PC-9 (cell line): ENCODE measurements at regions not wholly inside any gene's neighbourhood (a gene's known extent, or its start where the extent isn't known, plus 50 kb on each side); places are given as distances from the start of the nearest gene placed in this dataset.
"Not testable (repeated sequence)": the region's sequence is repeated elsewhere in the genome, so short reads cannot be mapped to it uniquely, and the experiment has no call there.

ENCODE experiments used
- BruUV-seq: library from RNA; stranded (reverse); fragments of 400-500 nt; replicated peaks from 2 replicates; lab custom pipeline; 2021; lab: Mats Ljungman, UMichigan
- CTCF ChIA-PET: fragments of 300-600 bp; sonication (Branson Sonifier 250); formaldehyde crosslinking; loops from one replicate; lab custom pipeline; 2022; ENCODE audit warnings: antibody characterized with exemption; lab: Charles Lee
- POLR2A ChIA-PET: fragments of 300-600 bp; sonication (Branson Sonifier 250); formaldehyde crosslinking; loops from one replicate; lab custom pipeline; 2022; ENCODE audit warnings: antibody characterized with exemption; ENCODE audit not compliant: unreplicated experiment; lab: Charles Lee
- DNase-seq, 2 experiments: peaks; one replicate each; pipeline versions ENCODE4 v3.0.0 to v3.0.0-alpha.2; 2015 to 2022; ENCODE audit warnings: mixed read lengths in 1 of 2
- H2AFZ ChIP-seq: fragments of 200-600 bp; sonication (generic); 2 replicates; pipeline ENCODE4 v1.8.1; 2017; ENCODE audit warnings: antibody characterized with exemption
- H3F3A ChIP-seq: fragments of 200-600 bp; sonication (generic); 2 replicates; pipeline ENCODE4 v1.8.1; 2017; ENCODE audit warnings: antibody characterized with exemption, mild to moderate bottlenecking, low read depth; ENCODE audit not compliant: insufficient read depth
- H3K27ac ChIP-seq: fragments of 200-600 bp; sonication (generic); 2 replicates; pipeline ENCODE4 v1.6.1; 2016; ENCODE audit warnings: mixed run types
- H3K27me3 ChIP-seq: fragments of 200-600 bp; sonication (generic); 2 replicates; pipeline ENCODE4 v1.6.1; 2016; ENCODE audit warnings: low read depth, mixed run types; ENCODE audit not compliant: insufficient read depth
- H3K36me3 ChIP-seq: fragments of 200-600 bp; sonication (generic); 2 replicates; pipeline ENCODE4 v1.6.1; 2016; ENCODE audit warnings: low read depth, mixed run types
- H3K4me1 ChIP-seq: fragments of 200-600 bp; sonication (generic); replicated peaks from 2 replicates; pipeline ENCODE4 v1.6.1; 2016; ENCODE audit warnings: mixed run types; ENCODE audit not compliant: insufficient read depth
- H3K4me2 ChIP-seq: fragments of 200-600 bp; sonication (generic); 2 replicates; pipeline ENCODE4 v1.6.1; 2017; ENCODE audit warnings: mixed run types
- H3K4me3 ChIP-seq: fragments of 200-600 bp; sonication (generic); 2 replicates; pipeline ENCODE4 v1.6.1; 2016; ENCODE audit warnings: mixed run types
- H3K79me2 ChIP-seq: fragments of 200-600 bp; sonication (generic); 2 replicates; pipeline ENCODE4 v1.6.1; 2017; ENCODE audit warnings: low read depth, mixed run types
- H3K9me2 ChIP-seq: fragments of 200-600 bp; sonication (generic); 2 replicates; pipeline ENCODE4 v1.8.1; 2017; ENCODE audit warnings: mild to moderate bottlenecking; ENCODE audit not compliant: insufficient read depth
- H3K9me3 ChIP-seq: fragments of 200-600 bp; sonication (generic); 2 replicates; pipeline ENCODE4 v1.8.1; 2016; ENCODE audit warnings: low read depth; ENCODE audit not compliant: insufficient read depth
- H4K20me1 ChIP-seq: fragments of 200-600 bp; sonication (generic); 2 replicates; pipeline ENCODE4 v1.8.1; 2017; ENCODE audit not compliant: insufficient read depth
- EZH2 ChIP-seq: fragments of 200-600 bp; sonication (generic); IDR thresholded peaks from 2 replicates; pipeline ENCODE4 v1.8.0; 2017; ENCODE audit warnings: antibody characterized with exemption, low read depth
- intact Hi-C: fragments of 100-400 bp; cut with micrococcal nuclease; formaldehyde crosslinking; loops from one replicate; pipeline ENCODE4 v1.10.0; 2022; ENCODE audit not compliant: unreplicated experiment
- TF ChIP-seq, protein P1 (sequence below): fragments of 200-600 bp; sonication (generic); conservative IDR thresholded peaks from 2 replicates; pipeline ENCODE4 v1.6.1; 2017; ENCODE audit warnings: mixed run types, antibody characterized with exemption, mild to moderate bottlenecking, moderate library complexity

DNA sequence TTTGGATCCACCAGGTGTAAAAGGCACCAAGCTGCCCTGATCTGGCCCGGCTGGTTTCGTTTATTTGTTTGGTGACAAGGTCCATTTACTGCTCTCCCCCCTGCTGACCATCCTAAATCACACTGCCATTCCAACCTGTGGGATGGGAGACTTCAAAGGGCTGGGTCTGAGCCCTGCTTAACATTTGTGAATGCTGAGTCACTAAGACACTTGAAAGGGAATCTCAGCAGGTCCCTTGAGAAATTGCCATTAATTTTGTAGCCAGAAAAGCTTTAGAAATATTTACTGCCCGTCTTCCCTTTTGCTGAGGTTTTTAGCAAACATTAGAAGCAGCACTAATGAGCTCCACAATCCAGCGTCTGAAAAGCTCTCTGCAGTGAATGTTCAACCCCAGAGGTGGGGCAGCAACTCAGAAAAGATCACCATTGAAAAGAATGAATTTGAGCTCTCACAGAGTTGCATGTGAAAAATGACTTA lies 133.8 kb downstream of the ARL4C start:
- Histone ChIP-seq H3K79me2 (no peaks in the 10 kb centered on the region), H3K9me3 (no peaks in the 10 kb centered on the region), H3K4me1 (peaks cover 78% of the 10 kb centered on the region), H3K27ac (peak overlapping the region; percentile 86), H3K4me2 (peak overlapping the region; percentile 72), H3K36me3 (no peaks in the 10 kb centered on the region), H3F3A (peaks cover 64% of the 10 kb centered on the region), H2AFZ (peak overlapping the region; percentile 79), H4K20me1 (no peaks in the 10 kb centered on the region), H3K27me3 (no peaks in the 10 kb centered on the region), H3K9me2 (no peaks in the 10 kb centered on the region), H3K4me3 (peak overlapping the region; percentile 32; the same call in 1 of the 2 replicates)
- intact Hi-C loops, result loop anchor here (1.0 to 2.0 kb wide), 4 partner anchors 60 to 227 kb away; no protein-coding TSS in a partner anchor
- BruUV-seq, result no TSS peak
- POLR2A ChIA-PET, result interaction anchor here (0.6 to 0.7 kb wide), 2 partner anchors 130 to 1095 kb away, joined by 6 to 8 read pairs; no protein-coding TSS in a partner anchor
- CTCF ChIA-PET, result interaction anchor here (0.5 to 1.1 kb wide), 4 partner anchors 9 to 1758 kb away, joined by 3 read pairs; no protein-coding TSS in a partner anchor
- TF ChIP-seq EZH2, result no peak
- TF ChIP-seq, protein P1, sequence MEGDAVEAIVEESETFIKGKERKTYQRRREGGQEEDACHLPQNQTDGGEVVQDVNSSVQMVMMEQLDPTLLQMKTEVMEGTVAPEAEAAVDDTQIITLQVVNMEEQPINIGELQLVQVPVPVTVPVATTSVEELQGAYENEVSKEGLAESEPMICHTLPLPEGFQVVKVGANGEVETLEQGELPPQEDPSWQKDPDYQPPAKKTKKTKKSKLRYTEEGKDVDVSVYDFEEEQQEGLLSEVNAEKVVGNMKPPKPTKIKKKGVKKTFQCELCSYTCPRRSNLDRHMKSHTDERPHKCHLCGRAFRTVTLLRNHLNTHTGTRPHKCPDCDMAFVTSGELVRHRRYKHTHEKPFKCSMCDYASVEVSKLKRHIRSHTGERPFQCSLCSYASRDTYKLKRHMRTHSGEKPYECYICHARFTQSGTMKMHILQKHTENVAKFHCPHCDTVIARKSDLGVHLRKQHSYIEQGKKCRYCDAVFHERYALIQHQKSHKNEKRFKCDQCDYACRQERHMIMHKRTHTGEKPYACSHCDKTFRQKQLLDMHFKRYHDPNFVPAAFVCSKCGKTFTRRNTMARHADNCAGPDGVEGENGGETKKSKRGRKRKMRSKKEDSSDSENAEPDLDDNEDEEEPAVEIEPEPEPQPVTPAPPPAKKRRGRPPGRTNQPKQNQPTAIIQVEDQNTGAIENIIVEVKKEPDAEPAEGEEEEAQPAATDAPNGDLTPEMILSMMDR, result no peak
- DNase-seq, result peak; percentile 73 to 99

DNA sequence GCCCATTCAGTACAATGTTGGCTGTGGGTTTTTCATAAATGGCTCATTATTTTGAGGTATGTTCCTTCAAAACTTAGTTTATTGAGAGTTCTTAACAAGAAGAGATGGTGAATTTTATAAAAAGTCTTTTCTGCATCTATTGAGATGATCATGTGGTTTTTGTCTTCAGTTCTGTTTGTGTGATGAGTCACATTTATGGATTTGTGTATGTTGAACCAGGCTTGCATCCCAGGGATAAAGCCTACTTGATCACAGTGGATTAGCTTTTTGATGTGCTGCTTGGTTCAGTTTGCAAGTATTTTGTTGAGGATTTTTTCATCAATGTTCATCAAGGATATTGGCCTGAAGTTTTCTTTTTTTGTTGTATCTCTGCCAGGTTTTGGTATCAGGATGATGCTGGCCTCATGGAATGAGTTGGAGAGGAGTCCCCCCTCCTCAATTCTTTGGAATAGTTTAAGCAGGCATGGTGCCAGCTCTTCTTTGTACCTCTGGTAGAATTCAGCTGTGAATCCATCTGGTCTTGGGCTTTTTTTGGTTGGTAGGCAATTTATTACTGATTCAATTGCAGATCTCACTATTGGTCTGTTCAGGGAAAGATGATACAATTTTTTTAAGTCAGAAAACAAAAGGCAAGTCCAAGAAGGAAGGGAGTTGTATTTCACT lies 136.4 kb downstream of the ARL4C start:
- POLR2A ChIA-PET, result interaction anchor here (0.6 kb wide), 1 partner anchor 67 kb away, joined by 3 read pairs; no protein-coding TSS in a partner anchor
- DNase-seq, result peak in 1 of 2 experiments; percentile 10
- H2AFZ ChIP-seq, CTCF ChIA-PET, H3K27ac ChIP-seq, H3K9me3 ChIP-seq, H3K79me2 ChIP-seq, BruUV-seq, H3K36me3 ChIP-seq, H3K9me2 ChIP-seq, H3K4me3 ChIP-seq, H4K20me1 ChIP-seq, H3K4me2 ChIP-seq, intact Hi-C loops, H3K27me3 ChIP-seq: not testable (repeated sequence)
- H3K4me1 ChIP-seq, result peaks cover 52% of the 10 kb centered on the region
- peaks cover 45% of the 10 kb centered on the region for H3F3A ChIP-seq

DNA sequence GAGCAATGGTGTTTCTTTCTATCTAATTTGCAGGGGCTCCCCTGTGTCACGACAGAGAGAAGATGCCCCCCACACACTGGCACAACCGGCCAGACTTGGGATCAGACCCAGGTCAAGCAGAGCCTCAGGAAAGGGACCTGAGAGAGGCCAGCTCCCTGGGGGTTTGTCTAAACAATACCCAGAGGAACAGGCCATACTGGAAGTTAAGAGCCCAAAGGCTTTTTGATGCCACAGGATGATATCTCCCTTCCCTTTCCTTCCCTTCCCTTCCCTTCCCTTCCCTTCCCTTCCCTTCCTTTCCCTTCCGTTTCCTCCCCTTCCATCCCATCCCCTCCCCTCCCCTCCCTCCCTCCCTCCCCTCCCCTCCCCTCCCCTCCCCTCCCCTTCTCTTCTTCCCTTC lies 139.2 kb downstream of the ARL4C start:
- Histone ChIP-seq H3K27me3 (no peaks in the 10 kb centered on the region), H3K4me2 (no peak overlapping the region), H3F3A (peaks cover 19% of the 10 kb centered on the region; the same call in 1 of the 2 replicates), H4K20me1 (no peaks in the 10 kb centered on the region), H2AFZ (no peak overlapping the region), H3K79me2 (no peaks in the 10 kb centered on the region), H3K27ac (no peak overlapping the region), H3K9me3 (0 out of 2 replicates have a peak, but pooled peaks cover 5% of the 10 kb centered on the region), H3K9me2 (no peaks in the 10 kb centered on the region), H3K4me3 (no peak overlapping the region), H3K4me1 (peaks cover 24% of the 10 kb centered on the region), H3K36me3 (no peaks in the 10 kb centered on the region)
- no TSS peak for BruUV-seq
- CTCF ChIA-PET, result no interaction called here
- TF ChIP-seq EZH2, result no peak
- TF ChIP-seq, protein P1, result no peak
- POLR2A ChIA-PET, result no interaction called here
- peak in 1 of 2 experiments; percentile 22 for DNase-seq
- intact Hi-C loops, result no loop called here
